ENCODE measurements at regions not wholly inside any gene's neighbourhood (a gene's known extent, or its start where the extent isn't known, plus 50 kb on each side); places are given as distances from the start of the nearest gene placed in this dataset.

GRCh38 chr11:45369313-45369712 is 83.2 kb upstream of the SYT13 start:
- H3K27me3 ChIP-seq (ENCODE audit: insufficient read depth, low read length): no peaks in the 10 kb centered on the region
- H2AFZ ChIP-seq (ENCODE audit: low read length): no peak overlapping the region
- H3K9me3 ChIP-seq (ENCODE audit: control insufficient read depth, low read depth, low read length): no peaks in the 10 kb centered on the region
- WGBS (ENCODE audit: extremely low coverage, insufficient read length, low lambda C conversion rate): no CpG with 5 or more reads among the region's 8 CpGs
- Mint-ChIP-seq H3K9me3 (no peaks in the 10 kb centered on the region), H3K36me3 (ENCODE audit: insufficient read depth in 1 of 3, low read depth in 3 of 3) (no peaks in the 10 kb centered on the region), H3K27me3 (ENCODE audit: low read depth) (peaks cover 58% of the 10 kb centered on the region), H3K27ac (peak overlapping the region in 1 of 3 experiments; percentile 15; a peak in 1 of 7 replicates), H3K4me1 (peaks cover 9 to 38% of the 10 kb centered on the region in 2 experiments), H3K4me3 (no peak overlapping the region)
- no peak for DNase-seq
- no peak overlapping the region for H3K9ac ChIP-seq (ENCODE audit: extremely low read depth, insufficient read length, low read length)
- H4K8ac ChIP-seq (replicated peaks; ENCODE audit: insufficient read length, low read depth, low read length): no peak overlapping the region
- no peak overlapping the region for H2AK5ac ChIP-seq (ENCODE audit: insufficient read length, low read length)
- H3K27ac ChIP-seq (ENCODE audit: insufficient read length, low read depth, low read length): no peak overlapping the region
- no peak overlapping the region for H2BK20ac ChIP-seq (ENCODE audit: low read depth, low read length, poor library complexity, severe bottlenecking)
- no peak overlapping the region for H3K56ac ChIP-seq (ENCODE audit: insufficient read length, low read depth, low read length)
- H4K91ac ChIP-seq (ENCODE audit: insufficient read length, low read depth, low read length): no peak overlapping the region
- no peak overlapping the region for H3K4ac ChIP-seq (ENCODE audit: low read depth, low read length)
- H2BK12ac ChIP-seq (ENCODE audit: insufficient read length, low read depth, low read length): no peak overlapping the region
- no peak overlapping the region for H2BK15ac ChIP-seq (ENCODE audit: low read depth, low read length)
- no peak overlapping the region for H3K14ac ChIP-seq (ENCODE audit: insufficient read depth, low read length)
- no peaks in the 10 kb centered on the region for H4K20me1 ChIP-seq (ENCODE audit: control insufficient read depth, insufficient read depth, insufficient read length)
- H3K79me1 ChIP-seq (ENCODE audit: insufficient read depth, low read depth, low read length, poor library complexity, severe bottlenecking): no peaks in the 10 kb centered on the region
- no peak overlapping the region for H3K23ac ChIP-seq (ENCODE audit: insufficient read length, low read depth, low read length)
- H2BK120ac ChIP-seq (ENCODE audit: low read depth, low read length, poor library complexity, severe bottlenecking): no peak overlapping the region
- no peaks in the 10 kb centered on the region for H3K79me2 ChIP-seq (ENCODE audit: insufficient read depth, low read length)
- no peak for TF ChIP-seq CTCF (conservative IDR thresholded peaks at IDR 0.05)
- H2BK5ac ChIP-seq (ENCODE audit: insufficient read length, low read length): no peak overlapping the region
- no peak overlapping the region for H4K5ac ChIP-seq (ENCODE audit: insufficient read length, low read depth, low read length)
- H3K23me2 ChIP-seq (ENCODE audit: insufficient read length, low read depth, low read length, poor library complexity, severe bottlenecking): no peaks in the 10 kb centered on the region
- H3K4me1 ChIP-seq (ENCODE audit: insufficient read depth, low read length): no peaks in the 10 kb centered on the region
- no peak overlapping the region for H3K18ac ChIP-seq (ENCODE audit: insufficient read length, low read depth, low read length)
- H3K4me2 ChIP-seq (ENCODE audit: insufficient read depth, insufficient read length, low read length): no peak overlapping the region
- H3T11ph ChIP-seq (ENCODE audit: low read length): no peak overlapping the region

All from H9 (cell line).